Thymus (tissue), 11 donors: ENCODE measurements at regions not wholly inside any gene's neighbourhood (a gene's known extent, or its start where the extent isn't known, plus 50 kb on each side); places are given as distances from the start of the nearest gene placed in this dataset.

Experiments
- DNase-seq, 9 donors: peaks; one replicate each; pipeline ENCODE4 v3.0.0-alpha.2; 2013; ENCODE audit warnings: low spot score in 9 of 9, low read depth in 6 of 9, missing footprints in 1 of 9
- H3K27ac ChIP-seq, 2 donors: one replicate each; pipeline ENCODE4 v1.5.1; 2013; ENCODE audit warnings: control low read depth in 1 of 2, low read depth in 1 of 2, low read length in 1 of 2, mild to moderate bottlenecking in 1 of 2, moderate library complexity in 1 of 2
- H3K27me3 ChIP-seq, 2 donors: one replicate each; pipeline ENCODE4 v1.5.1; 2013; ENCODE audit warnings: low read length in 1 of 2; ENCODE audit not compliant: control insufficient read depth in 2 of 2, insufficient read depth in 1 of 2
- H3K36me3 ChIP-seq, 2 donors: one replicate each; pipeline ENCODE4 v1.5.1; 2013; ENCODE audit warnings: low read length in 1 of 2, mild to moderate bottlenecking in 1 of 2, moderate library complexity in 1 of 2; ENCODE audit not compliant: control insufficient read depth in 2 of 2, insufficient read depth in 2 of 2
- H3K4me1 ChIP-seq, 2 donors: one replicate each; pipeline ENCODE4 v1.5.1; 2013; ENCODE audit warnings: low read length in 2 of 2; ENCODE audit not compliant: control insufficient read depth in 2 of 2, insufficient read depth in 2 of 2
- H3K4me3 ChIP-seq, 2 donors: one replicate each; pipeline ENCODE4 v1.5.1; 2013; ENCODE audit warnings: low read length in 2 of 2, control low read depth in 1 of 2, mild to moderate bottlenecking in 1 of 2
- H3K9me3 ChIP-seq, 2 donors: one replicate each; pipeline ENCODE4 v1.5.1; 2013; ENCODE audit warnings: low read length in 1 of 2, mild to moderate bottlenecking in 1 of 2; ENCODE audit not compliant: control insufficient read depth in 2 of 2, insufficient read depth in 1 of 2
- WGBS: extraction: QIAGEN DNeasy Blood & Tissue Kit; methylation state at CpG from one replicate; pipeline ENCODE4 v1.1.7; 2013; 5-methylcytosine and 5-hydroxymethylcytosine counted together
- donor health status: healthy.

GRCh38 chr2:2562867-2563266, 231.8 kb upstream of the MYT1L start:
- DNase-seq, result no peak
- Histone ChIP-seq H3K27ac (no peak overlapping the region), H3K4me3 (no peak overlapping the region), H3K4me1 (no peaks in the 10 kb centered on the region), H3K9me3 (no peaks in the 10 kb centered on the region), H3K36me3 (no peaks in the 10 kb centered on the region), H3K27me3 (peaks cover 0 to 3% of the 10 kb centered on the region in 2 donors)
- WGBS, result 79% methylated on average over 5 of the region's 5 CpGs

DNA sequence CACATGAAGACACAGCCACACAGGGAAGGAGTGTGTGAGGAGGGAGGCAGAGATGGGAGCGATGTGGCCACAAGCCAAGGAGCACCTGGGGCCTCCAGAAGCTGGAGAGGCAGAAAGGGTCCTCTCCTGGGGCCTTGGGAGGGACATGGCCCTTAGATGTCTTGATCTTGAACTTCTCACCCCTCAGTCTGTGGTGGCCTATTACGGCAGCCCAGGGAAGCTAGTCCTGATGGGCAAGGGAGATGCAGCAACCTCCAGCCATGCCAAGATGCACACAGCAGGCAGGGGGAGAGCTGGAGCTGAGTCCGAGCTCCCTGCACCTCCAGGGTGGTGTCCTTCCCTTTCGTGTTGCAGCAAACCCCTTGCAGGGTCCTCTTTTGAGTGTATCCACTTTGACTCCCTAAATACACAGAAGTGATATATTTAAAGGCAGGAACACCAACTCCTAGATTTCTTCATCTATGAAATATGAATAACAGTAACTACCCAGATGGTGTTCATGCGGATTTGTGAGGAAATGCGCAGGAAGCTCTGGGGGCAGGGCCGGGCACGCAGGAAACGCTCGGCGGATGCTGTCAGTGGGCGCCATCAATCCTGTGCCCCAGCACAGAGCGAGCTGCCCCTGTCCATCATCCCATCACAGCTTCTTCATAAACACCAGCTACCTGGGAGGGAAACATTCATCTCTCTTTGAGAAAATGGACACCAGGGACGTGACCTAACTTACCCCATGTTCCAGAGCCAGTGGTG, 230.4 kb upstream of the MYT1L start:
- Histone ChIP-seq H3K4me3 (no peak overlapping the region), H3K4me1 (no peaks in the 10 kb centered on the region), H3K9me3 (no peaks in the 10 kb centered on the region), H3K36me3 (no peaks in the 10 kb centered on the region), H3K27ac (no peak overlapping the region), H3K27me3 (peaks cover 0 to 3% of the 10 kb centered on the region in 2 donors)
- WGBS, result 94% methylated on average over 14 of the region's 14 CpGs
- DNase-seq, result no peak

- H3K27ac ChIP-seq, result no peak overlapping the region
- H3K27me3 ChIP-seq, result peaks cover 0 to 3% of the 10 kb centered on the region in 2 donors
- no peaks in the 10 kb centered on the region for H3K4me1 ChIP-seq
- no peak for DNase-seq
- H3K4me3 ChIP-seq, result no peak overlapping the region
- no peaks in the 10 kb centered on the region for H3K36me3 ChIP-seq
- 90% methylated on average over 16 of the region's 16 CpGs for WGBS
- no peaks in the 10 kb centered on the region for H3K9me3 ChIP-seq
These were observed 229.4 kb upstream of the MYT1L start for GRCh38 chr2:2560374-2561015.

- H3K27ac ChIP-seq, result no peak overlapping the region
- H3K4me1 ChIP-seq, result no peaks in the 10 kb centered on the region
- DNase-seq, result no peak
- no peaks in the 10 kb centered on the region for H3K27me3 ChIP-seq
- no peak overlapping the region for H3K4me3 ChIP-seq
- H3K9me3 ChIP-seq, result no peaks in the 10 kb centered on the region
- 90% methylated on average over 9 of the region's 9 CpGs for WGBS
- no peaks in the 10 kb centered on the region for H3K36me3 ChIP-seq
These were observed 227.4 kb upstream of the MYT1L start for GRCh38 chr2:2558476-2558875.

- H3K4me1 ChIP-seq, result no peaks in the 10 kb centered on the region
- no peaks in the 10 kb centered on the region for H3K36me3 ChIP-seq
- WGBS, result 80% methylated on average over 5 of the region's 5 CpGs
- H3K4me3 ChIP-seq, result no peak overlapping the region
- H3K27me3 ChIP-seq, result no peaks in the 10 kb centered on the region
- no peak overlapping the region for H3K27ac ChIP-seq
- peaks cover 0 to 4% of the 10 kb centered on the region in 2 donors for H3K9me3 ChIP-seq
- peak in 1 of 9 donors; percentile 8 for DNase-seq
These were observed 226.4 kb upstream of the MYT1L start for GRCh38 chr2:2557475-2557874.

GRCh38 chr2:2550856-2551255, 219.8 kb upstream of the MYT1L start:
- no peak for DNase-seq
- Histone ChIP-seq H3K36me3 (no peaks in the 10 kb centered on the region), H3K27me3 (no peaks in the 10 kb centered on the region), H3K4me3 (no peak overlapping the region), H3K4me1 (no peaks in the 10 kb centered on the region), H3K27ac (no peak overlapping the region), H3K9me3 (peaks cover 0 to 7% of the 10 kb centered on the region in 2 donors)
- 88% methylated on average over 3 of the region's 3 CpGs for WGBS

DNA sequence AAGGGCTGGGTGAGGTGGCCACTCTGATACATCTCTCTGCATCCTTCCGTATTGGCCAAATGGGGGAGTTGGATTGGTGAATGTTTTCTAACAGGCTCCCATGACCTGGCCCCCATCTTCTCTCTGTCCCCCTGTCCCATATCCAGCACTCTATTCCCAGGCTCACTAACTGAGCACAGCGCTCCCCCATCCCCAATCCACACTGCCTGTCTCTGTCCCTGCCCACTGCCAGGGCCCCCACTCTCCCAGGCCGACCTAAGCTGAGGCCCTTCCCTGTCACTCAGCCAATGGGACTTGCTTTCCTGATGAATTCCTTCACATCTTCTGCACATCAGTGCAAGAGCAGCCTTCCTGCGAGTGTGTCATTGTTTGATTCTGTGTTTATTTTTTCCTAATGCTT, 216.8 kb upstream of the MYT1L start:
- no peak overlapping the region for H3K4me3 ChIP-seq
- DNase-seq, result no peak
- H3K36me3 ChIP-seq, result no peaks in the 10 kb centered on the region
- no peak overlapping the region for H3K27ac ChIP-seq
- WGBS, result 88% methylated on average over 4 of the region's 4 CpGs
- no peaks in the 10 kb centered on the region for H3K27me3 ChIP-seq
- H3K9me3 ChIP-seq, result peaks cover 0 to 7% of the 10 kb centered on the region in 2 donors
- H3K4me1 ChIP-seq, result no peaks in the 10 kb centered on the region

DNA sequence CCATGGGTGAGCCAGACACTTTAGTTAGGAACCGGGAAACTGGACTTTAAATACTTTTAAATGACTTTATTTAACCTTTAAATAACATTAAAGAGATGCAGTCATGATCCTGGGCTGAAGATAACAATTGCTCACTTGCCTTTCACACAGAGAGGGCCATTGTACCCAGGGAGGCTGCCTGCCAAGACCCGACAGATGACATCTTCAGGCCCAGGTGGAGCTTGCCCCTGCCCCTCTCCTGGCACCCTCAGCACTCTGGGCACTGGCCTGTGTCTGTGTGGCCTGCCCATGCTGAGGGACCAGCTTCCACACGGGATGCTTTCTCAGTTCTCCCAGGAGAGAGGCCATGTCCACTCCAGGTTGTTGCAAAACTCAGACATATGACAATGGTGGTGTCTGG, 216.4 kb upstream of the MYT1L start:
- Histone ChIP-seq H3K36me3 (no peaks in the 10 kb centered on the region), H3K4me3 (no peak overlapping the region), H3K4me1 (no peaks in the 10 kb centered on the region), H3K27ac (no peak overlapping the region), H3K27me3 (no peaks in the 10 kb centered on the region), H3K9me3 (peaks cover 0 to 3% of the 10 kb centered on the region in 2 donors)
- WGBS, result 95% methylated on average over 3 of the region's 3 CpGs
- DNase-seq, result no peak

DNA sequence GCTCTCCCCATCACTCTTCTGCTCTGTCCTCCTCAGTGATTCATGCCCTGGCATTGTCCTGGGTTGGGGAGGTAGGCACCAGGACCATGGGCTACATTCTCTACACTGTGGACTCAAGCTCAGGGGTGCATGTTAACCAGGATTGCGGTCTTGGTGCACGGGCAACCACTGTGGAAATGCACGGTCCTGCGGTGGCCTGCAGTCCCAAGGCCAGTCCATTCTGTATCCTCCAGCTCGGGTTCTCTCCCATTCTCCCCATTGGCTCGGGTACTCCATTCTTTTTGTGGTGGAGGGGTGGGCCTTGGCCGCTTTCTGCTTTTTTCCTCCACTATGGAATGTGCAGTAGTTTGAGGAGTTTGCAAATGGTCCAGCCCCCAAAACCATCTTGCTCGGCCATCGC, 215.0 kb upstream of the MYT1L start:
- Histone ChIP-seq H3K9me3 (no peaks in the 10 kb centered on the region), H3K4me3 (no peak overlapping the region), H3K27ac (no peak overlapping the region), H3K27me3 (no peaks in the 10 kb centered on the region), H3K4me1 (no peaks in the 10 kb centered on the region), H3K36me3 (no peaks in the 10 kb centered on the region)
- WGBS, result 97% methylated on average over 9 of the region's 9 CpGs
- no peak for DNase-seq
